ENCODE measurements at regions not wholly inside any gene's neighbourhood (a gene's known extent, or its start where the extent isn't known, plus 50 kb on each side); places are given as distances from the start of the nearest gene placed in this dataset.

GRCh38 chr20:21812379-21812778, 106.9 kb downstream of the PAX1 start:
- no peak for DNase-seq

GRCh38 chr20:21809961-21810523, 104.6 kb downstream of the PAX1 start:
- no peak for DNase-seq

- no peak for DNase-seq
Observed at GRCh38 chr20:21808863-21809664, 103.6 kb downstream of the PAX1 start.

GRCh38 chr20:21808139-21808538, 102.7 kb downstream of the PAX1 start:
- no peak for DNase-seq

- DNase-seq = no peak
Observed at GRCh38 chr20:21804802-21805201, 99.3 kb downstream of the PAX1 start.

GRCh38 chr20:21801193-21801592, 95.7 kb downstream of the PAX1 start:
- DNase-seq = no peak

- no peak for DNase-seq
Observed at GRCh38 chr20:21798384-21798783, 92.9 kb downstream of the PAX1 start.

GRCh38 chr20:21796059-21796458, 90.6 kb downstream of the PAX1 start:
- DNase-seq = no peak

GRCh38 chr20:21788082-21788481, 82.6 kb downstream of the PAX1 start:
- no peak for DNase-seq

GRCh38 chr20:21781446-21782075, 76.1 kb downstream of the PAX1 start:
- no peak for DNase-seq

- DNase-seq = no peak
Observed at GRCh38 chr20:21780528-21780927, 75.1 kb downstream of the PAX1 start.

All from NCI-H1092 (cell line).